ENCODE measurements at regions not wholly inside any gene's neighbourhood (a gene's known extent, or its start where the extent isn't known, plus 50 kb on each side); places are given as distances from the start of the nearest gene placed in this dataset.
"Not testable (repeated sequence)": the region's sequence is repeated elsewhere in the genome, so short reads cannot be mapped to it uniquely, and the experiment has no call there.

DNA sequence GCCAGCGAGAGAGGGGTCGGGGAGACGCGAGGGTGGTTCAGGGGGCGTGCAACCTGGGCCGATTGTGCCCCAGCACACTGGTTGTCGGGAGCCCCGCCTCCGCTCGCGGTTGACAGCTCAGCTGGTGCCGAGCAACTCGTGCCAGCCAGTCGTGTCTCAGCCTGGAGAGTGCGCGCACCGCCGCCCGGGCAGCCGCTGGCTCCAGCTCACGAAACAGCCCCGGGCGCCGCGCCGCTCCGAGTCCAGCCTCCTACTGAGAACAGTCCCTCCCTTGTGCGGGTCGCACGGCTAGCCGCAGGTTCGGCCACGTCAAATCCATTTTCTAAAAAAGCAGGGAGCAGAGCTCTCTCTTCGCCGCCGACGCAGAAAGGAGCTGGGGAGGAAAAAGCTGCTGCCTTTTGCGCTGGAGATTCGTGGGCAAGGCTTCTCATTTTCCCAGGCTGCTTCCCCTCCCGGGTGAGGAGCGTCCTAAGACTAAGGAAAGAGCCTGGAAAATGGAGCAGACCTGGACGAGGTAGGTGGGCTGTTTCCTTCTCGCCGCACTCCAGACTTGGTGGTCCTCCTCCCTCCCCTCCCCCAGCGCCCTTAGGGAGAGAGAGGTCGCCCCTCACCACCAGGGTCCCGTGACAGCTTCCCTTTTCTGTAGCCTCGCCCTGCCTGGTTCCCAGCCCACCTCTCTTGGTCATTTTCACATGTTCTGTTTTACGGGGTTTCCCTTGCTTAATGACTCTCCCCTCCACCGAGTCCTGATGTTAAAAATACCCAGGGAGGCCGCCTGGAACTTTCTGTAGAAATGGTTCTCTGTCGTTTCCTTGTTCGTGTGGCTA, 56.7 kb upstream of the SEC22B start:
- POLR2A ChIA-PET; H3K9me2 ChIP-seq (ENCODE audit: insufficient read depth, low read length); H3K9me3 ChIP-seq (ENCODE audit: low read length); H3K4me3 ChIP-seq (ENCODE audit: low read depth, low read length, poor library complexity, severe bottlenecking); H3K79me2 ChIP-seq (ENCODE audit: insufficient read depth, low read depth, low read length); H3K4me2 ChIP-seq (ENCODE audit: low read length); CTCF ChIA-PET (ENCODE audit: unreplicated experiment); H3K4me1 ChIP-seq (ENCODE audit: insufficient read depth, low read length, poor library complexity, severe bottlenecking); DNase-seq (ENCODE audit: low spot score); H3K27ac ChIP-seq (ENCODE audit: low read depth, low read length, poor library complexity, severe bottlenecking); H2AFZ ChIP-seq (ENCODE audit: low read length); H4K20me1 ChIP-seq (ENCODE audit: insufficient read depth, low read length); intact Hi-C loops (cut with micrococcal nuclease; ENCODE audit: unreplicated experiment); BruUV-seq (replicated peaks); H3K36me3 ChIP-seq (ENCODE audit: insufficient read depth, low read length): not testable (repeated sequence)

DNA sequence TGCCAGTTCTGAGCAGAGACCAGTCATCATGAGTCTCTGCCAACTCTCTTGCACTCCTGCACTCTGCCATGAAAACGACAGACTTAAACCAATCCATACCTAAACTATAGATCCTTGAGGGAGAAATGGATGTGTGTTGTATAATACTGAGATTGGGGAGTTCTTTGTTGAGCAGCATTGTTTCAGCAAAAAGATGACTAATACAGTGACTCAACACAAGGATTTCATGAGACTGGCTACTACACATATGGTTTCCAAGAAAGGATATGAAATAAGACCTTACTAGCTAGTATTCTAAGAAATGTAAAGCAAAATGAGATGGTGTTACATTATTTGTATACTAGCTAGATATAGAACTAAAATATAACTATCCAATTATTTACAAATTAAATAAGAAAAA, 53.5 kb upstream of the SEC22B start:
- BruUV-seq (replicated peaks); H2AFZ ChIP-seq (ENCODE audit: low read length); POLR2A ChIA-PET; H4K20me1 ChIP-seq (ENCODE audit: insufficient read depth, low read length); H3K9me3 ChIP-seq (ENCODE audit: low read length); H3K4me1 ChIP-seq (ENCODE audit: insufficient read depth, low read length, poor library complexity, severe bottlenecking); H3K79me2 ChIP-seq (ENCODE audit: insufficient read depth, low read depth, low read length); H3K9me2 ChIP-seq (ENCODE audit: insufficient read depth, low read length); H3K36me3 ChIP-seq (ENCODE audit: insufficient read depth, low read length); intact Hi-C loops (cut with micrococcal nuclease; ENCODE audit: unreplicated experiment); CTCF ChIA-PET (ENCODE audit: unreplicated experiment); DNase-seq (ENCODE audit: low spot score); H3K27ac ChIP-seq (ENCODE audit: low read depth, low read length, poor library complexity, severe bottlenecking); H3K4me3 ChIP-seq (ENCODE audit: low read depth, low read length, poor library complexity, severe bottlenecking); H3K4me2 ChIP-seq (ENCODE audit: low read length): not testable (repeated sequence)

Small RNAs in the stretch of these regions (small RNA-seq; reads per million reads assigned to genes)
- 0.52 reads per million, percentile 7 among the genes with 10 or more reads in this experiment for gene RF00003

All from OCI-LY7 (cell line).